ENCODE measurements at regions not wholly inside any gene's neighbourhood (a gene's known extent, or its start where the extent isn't known, plus 50 kb on each side); places are given as distances from the start of the nearest gene placed in this dataset.

DNA sequence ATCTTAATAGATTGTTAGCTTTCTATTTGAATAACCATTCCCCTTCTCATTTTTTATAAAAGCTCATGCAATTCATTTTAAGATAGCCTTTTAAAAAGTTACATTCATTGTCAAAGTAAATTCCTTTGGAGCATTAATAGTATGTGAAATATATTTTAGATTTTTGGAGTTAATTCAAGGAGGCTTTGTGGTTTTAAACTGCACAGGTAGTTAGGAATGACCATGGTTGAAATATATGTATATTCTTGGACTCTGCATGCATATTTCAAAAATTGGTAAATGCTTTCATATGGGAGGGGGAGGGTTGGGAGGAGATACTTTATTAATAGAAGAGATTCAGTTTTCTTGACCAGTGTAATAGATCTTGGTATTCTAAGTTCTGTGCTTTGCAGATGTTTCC is 244.4 kb upstream of the C2CD4B start:
- TF ChIP-seq CTCF (IDR thresholded peaks at IDR 0.05; ENCODE audit: low read depth, low read length, missing input control) (no peak), ZBTB33 (IDR thresholded peaks at IDR 0.05) (no peak), RAD21 (IDR thresholded peaks at IDR 0.05) (no peak), REST (IDR thresholded peaks at IDR 0.05) (no peak), EGR1 (IDR thresholded peaks at IDR 0.05; ENCODE audit: low read depth in 2 of 2) (no peak), JUND (IDR thresholded peaks at IDR 0.05) (no peak), YY1 (IDR thresholded peaks at IDR 0.05) (no peak), GABPA (IDR thresholded peaks at IDR 0.05 in 1 of 2, conservative IDR thresholded peaks at IDR 0.05 in 1 of 2) (no peak)
- TF ChIP-seq, protein P1, sequence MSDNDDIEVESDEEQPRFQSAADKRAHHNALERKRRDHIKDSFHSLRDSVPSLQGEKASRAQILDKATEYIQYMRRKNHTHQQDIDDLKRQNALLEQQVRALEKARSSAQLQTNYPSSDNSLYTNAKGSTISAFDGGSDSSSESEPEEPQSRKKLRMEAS (IDR thresholded peaks at IDR 0.05), result no peak

All from liver (tissue), 3 donors.